ENCODE measurements at regions not wholly inside any gene's neighbourhood (a gene's known extent, or its start where the extent isn't known, plus 50 kb on each side); places are given as distances from the start of the nearest gene placed in this dataset.
"Not testable (repeated sequence)": the region's sequence is repeated elsewhere in the genome, so short reads cannot be mapped to it uniquely, and the experiment has no call there.

- WGBS (ENCODE audit: insufficient coverage, insufficient replicate concordance, low lambda C conversion rate, missing lambda C conversion rate): 92% methylated on average over 14 of the region's 18 CpGs
- H3K79me2 ChIP-seq (ENCODE audit: control insufficient read depth, insufficient read depth, low read length); FAIRE-seq; ATAC-seq; H3K4me1 ChIP-seq (ENCODE audit: control insufficient read depth, insufficient read depth, low read length); H3K9ac ChIP-seq (ENCODE audit: control insufficient read depth, insufficient read depth, low read length); H3K27ac ChIP-seq (ENCODE audit: control insufficient read depth, insufficient read depth); SMC1A ChIA-PET (ENCODE audit: uncharacterized antibody, unreplicated experiment); H4K20me1 ChIP-seq (ENCODE audit: control insufficient read depth, insufficient read depth); BruUV-seq (replicated peaks); H3K9me3 ChIP-seq (replicated peaks; ENCODE audit: control insufficient read depth, insufficient read depth, low read length); H3K4me2 ChIP-seq (ENCODE audit: control insufficient read depth, insufficient read depth); DNase-seq (ENCODE audit: low read depth, low spot score); H3K4me3 ChIP-seq; RAD21 ChIA-PET (ENCODE audit: unreplicated experiment); CTCF ChIA-PET; intact Hi-C loops (cut with micrococcal nuclease; ENCODE audit: unreplicated experiment); in situ Hi-C loops (cut with MboI); H3K36me3 ChIP-seq (ENCODE audit: control insufficient read depth in 2 of 2, insufficient read depth in 2 of 2, low read length in 1 of 2); H2AFZ ChIP-seq (ENCODE audit: control insufficient read depth, low read depth, low read length); H3K27me3 ChIP-seq (replicated peaks in 1 of 2; ENCODE audit: control insufficient read depth in 2 of 2, insufficient read depth in 2 of 2, low read length in 1 of 2): not testable (repeated sequence)
- POLR2A ChIA-PET: interaction anchor here (0.6 kb wide), 2 partner anchors 63 to 232 kb away, joined by 5 to 7 read pairs; no protein-coding TSS in a partner anchor
These were observed 112.2 kb downstream of the MAD2L1 start for GRCh38 chr4:119954487-119954886.

DNA sequence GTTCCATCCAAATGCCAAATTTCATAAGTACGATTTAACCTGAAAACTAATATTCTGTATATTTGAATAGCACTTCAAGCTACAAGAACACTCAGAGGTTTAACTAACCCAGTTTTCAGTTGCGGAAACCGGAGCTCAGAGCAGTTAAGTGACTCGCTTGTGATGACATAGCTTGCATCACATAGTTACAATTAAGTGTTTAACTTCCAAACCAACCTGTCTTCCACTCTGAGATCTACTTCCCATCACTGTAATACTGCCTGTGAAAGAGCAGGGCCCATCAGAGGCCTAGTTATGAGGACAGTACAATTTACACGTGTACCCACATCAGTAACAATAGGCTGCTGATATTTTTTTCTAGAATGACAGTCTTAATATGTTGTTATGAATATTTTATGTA, 120.3 kb downstream of the MAD2L1 start:
- CTCF ChIA-PET: no interaction called here
- in situ Hi-C loops (cut with MboI): no loop called here
- intact Hi-C loops (cut with micrococcal nuclease; ENCODE audit: unreplicated experiment): no loop called here
- POLR2A ChIA-PET: no interaction called here
- Histone ChIP-seq H3K4me2 (ENCODE audit: control insufficient read depth, insufficient read depth) (no peak overlapping the region), H3K9me3 (replicated peaks; ENCODE audit: control insufficient read depth, insufficient read depth, low read length) (no peaks in the 10 kb centered on the region), H3K36me3 (ENCODE audit: control insufficient read depth in 2 of 2, insufficient read depth in 2 of 2, low read length in 1 of 2) (no peaks in the 10 kb centered on the region), H3K9ac (ENCODE audit: control insufficient read depth, insufficient read depth, low read length) (no peak overlapping the region), H3K27ac (ENCODE audit: control insufficient read depth, insufficient read depth) (no peak overlapping the region), H4K20me1 (ENCODE audit: control insufficient read depth, insufficient read depth) (no peaks in the 10 kb centered on the region), H2AFZ (ENCODE audit: control insufficient read depth, low read depth, low read length) (no peak overlapping the region), H3K4me3 (no peak overlapping the region), H3K27me3 (replicated peaks in 1 of 2; ENCODE audit: control insufficient read depth in 2 of 2, insufficient read depth in 2 of 2, low read length in 1 of 2) (no peaks in the 10 kb centered on the region), H3K4me1 (ENCODE audit: control insufficient read depth, insufficient read depth, low read length) (no peaks in the 10 kb centered on the region), H3K79me2 (ENCODE audit: control insufficient read depth, insufficient read depth, low read length) (no peaks in the 10 kb centered on the region)
- SMC1A ChIA-PET (ENCODE audit: uncharacterized antibody, unreplicated experiment): no interaction called here
- no peak for ATAC-seq
- no TSS peak for BruUV-seq (replicated peaks)
- no peak for DNase-seq (ENCODE audit: low read depth, low spot score)
- 49% methylated on average over 5 of the region's 5 CpGs for WGBS (ENCODE audit: insufficient coverage, insufficient replicate concordance, low lambda C conversion rate, missing lambda C conversion rate)
- no peak for FAIRE-seq
- RAD21 ChIA-PET (ENCODE audit: unreplicated experiment): no interaction called here
- TF ChIP-seq PRDM15 (CRISPR knock-in tag; IDR thresholded peaks at IDR 0.05) (no peak), MXI1 (IDR thresholded peaks at IDR 0.05; ENCODE audit: low read depth, low read length) (no peak), MTA3 (IDR thresholded peaks at IDR 0.05; ENCODE audit: borderline replicate concordance, low read length) (no peak), ZNF274 (IDR thresholded peaks at IDR 0.05; ENCODE audit: insufficient read depth, insufficient read length) (no peak), NKRF (conservative IDR thresholded peaks at IDR 0.05) (no peak), ELK1 (IDR thresholded peaks at IDR 0.05; ENCODE audit: low read depth, low read length) (no peak), SMC3 (IDR thresholded peaks at IDR 0.05; ENCODE audit: borderline replicate concordance, low read length) (no peak)
- TF ChIP-seq, protein P1, sequence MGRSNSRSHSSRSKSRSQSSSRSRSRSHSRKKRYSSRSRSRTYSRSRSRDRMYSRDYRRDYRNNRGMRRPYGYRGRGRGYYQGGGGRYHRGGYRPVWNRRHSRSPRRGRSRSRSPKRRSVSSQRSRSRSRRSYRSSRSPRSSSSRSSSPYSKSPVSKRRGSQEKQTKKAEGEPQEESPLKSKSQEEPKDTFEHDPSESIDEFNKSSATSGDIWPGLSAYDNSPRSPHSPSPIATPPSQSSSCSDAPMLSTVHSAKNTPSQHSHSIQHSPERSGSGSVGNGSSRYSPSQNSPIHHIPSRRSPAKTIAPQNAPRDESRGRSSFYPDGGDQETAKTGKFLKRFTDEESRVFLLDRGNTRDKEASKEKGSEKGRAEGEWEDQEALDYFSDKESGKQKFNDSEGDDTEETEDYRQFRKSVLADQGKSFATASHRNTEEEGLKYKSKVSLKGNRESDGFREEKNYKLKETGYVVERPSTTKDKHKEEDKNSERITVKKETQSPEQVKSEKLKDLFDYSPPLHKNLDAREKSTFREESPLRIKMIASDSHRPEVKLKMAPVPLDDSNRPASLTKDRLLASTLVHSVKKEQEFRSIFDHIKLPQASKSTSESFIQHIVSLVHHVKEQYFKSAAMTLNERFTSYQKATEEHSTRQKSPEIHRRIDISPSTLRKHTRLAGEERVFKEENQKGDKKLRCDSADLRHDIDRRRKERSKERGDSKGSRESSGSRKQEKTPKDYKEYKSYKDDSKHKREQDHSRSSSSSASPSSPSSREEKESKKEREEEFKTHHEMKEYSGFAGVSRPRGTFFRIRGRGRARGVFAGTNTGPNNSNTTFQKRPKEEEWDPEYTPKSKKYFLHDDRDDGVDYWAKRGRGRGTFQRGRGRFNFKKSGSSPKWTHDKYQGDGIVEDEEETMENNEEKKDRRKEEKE (IDR thresholded peaks at IDR 0.05): no peak

All from GM12878 (cell line).